Neural crest cell (in vitro differentiated cells): ENCODE measurements at regions not wholly inside any gene's neighbourhood (a gene's known extent, or its start where the extent isn't known, plus 50 kb on each side); places are given as distances from the start of the nearest gene placed in this dataset.

Source experiments
- DNase-seq: peaks from one replicate; pipeline ENCODE4 v3.0.0; 2021; ENCODE audit warnings: low read depth, mixed read lengths, low spot score
- H3K27ac Mint-ChIP-seq: one replicate; pipeline ENCODE4 v1.8.0; 2021; ENCODE audit warnings: mild to moderate bottlenecking, mixed read lengths; ENCODE audit not compliant: unreplicated experiment
- H3K27me3 Mint-ChIP-seq: 2 replicates; pipeline ENCODE4 v1.8.0; 2021; ENCODE audit warnings: low read depth, mild to moderate bottlenecking, mixed read lengths
- H3K36me3 Mint-ChIP-seq: 2 replicates; pipeline ENCODE4 v1.8.0; 2021; ENCODE audit warnings: low read depth, mild to moderate bottlenecking, mixed read lengths
- H3K4me1 Mint-ChIP-seq: 2 replicates; pipeline ENCODE4 v1.8.0; 2021; ENCODE audit warnings: mixed read lengths
- H3K4me3 Mint-ChIP-seq: one replicate; pipeline ENCODE4 v1.8.0; 2021; ENCODE audit warnings: mild to moderate bottlenecking, mixed read lengths
- H3K9me3 Mint-ChIP-seq: 2 replicates; pipeline ENCODE4 v1.8.0; 2021; ENCODE audit warnings: mixed read lengths
- TF ChIP-seq, protein P1 (sequence below): fragments of 200-600 bp; sonication (generic); conservative IDR thresholded peaks from 2 replicates; pipeline ENCODE4 v1.5.0; 2021; ENCODE audit warnings: antibody characterized with exemption, mild to moderate bottlenecking

DNA sequence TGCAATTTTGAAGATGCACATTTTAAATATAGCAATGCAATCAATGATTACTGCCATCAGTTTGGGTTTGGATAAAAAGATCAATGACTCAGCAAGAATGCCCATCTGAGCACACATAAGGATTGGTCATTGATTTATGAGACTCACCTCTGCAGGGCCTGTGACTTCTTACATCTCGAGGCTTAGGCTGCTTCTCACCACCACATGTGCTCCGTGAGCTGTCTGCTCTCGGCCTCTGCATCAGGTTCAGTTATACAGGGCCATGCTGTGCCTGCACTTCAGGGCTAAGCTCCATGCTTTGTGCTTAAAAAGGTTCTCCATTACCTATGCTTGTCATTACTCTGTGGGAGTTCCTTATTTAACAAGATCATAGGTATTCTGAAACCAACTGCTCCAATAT lies 887.5 kb downstream of the DIPK2A start:
- H3K4me3 Mint-ChIP-seq: no peak overlapping the region
- TF ChIP-seq, protein P1, sequence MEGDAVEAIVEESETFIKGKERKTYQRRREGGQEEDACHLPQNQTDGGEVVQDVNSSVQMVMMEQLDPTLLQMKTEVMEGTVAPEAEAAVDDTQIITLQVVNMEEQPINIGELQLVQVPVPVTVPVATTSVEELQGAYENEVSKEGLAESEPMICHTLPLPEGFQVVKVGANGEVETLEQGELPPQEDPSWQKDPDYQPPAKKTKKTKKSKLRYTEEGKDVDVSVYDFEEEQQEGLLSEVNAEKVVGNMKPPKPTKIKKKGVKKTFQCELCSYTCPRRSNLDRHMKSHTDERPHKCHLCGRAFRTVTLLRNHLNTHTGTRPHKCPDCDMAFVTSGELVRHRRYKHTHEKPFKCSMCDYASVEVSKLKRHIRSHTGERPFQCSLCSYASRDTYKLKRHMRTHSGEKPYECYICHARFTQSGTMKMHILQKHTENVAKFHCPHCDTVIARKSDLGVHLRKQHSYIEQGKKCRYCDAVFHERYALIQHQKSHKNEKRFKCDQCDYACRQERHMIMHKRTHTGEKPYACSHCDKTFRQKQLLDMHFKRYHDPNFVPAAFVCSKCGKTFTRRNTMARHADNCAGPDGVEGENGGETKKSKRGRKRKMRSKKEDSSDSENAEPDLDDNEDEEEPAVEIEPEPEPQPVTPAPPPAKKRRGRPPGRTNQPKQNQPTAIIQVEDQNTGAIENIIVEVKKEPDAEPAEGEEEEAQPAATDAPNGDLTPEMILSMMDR: no peak
- no peaks in the 10 kb centered on the region for H3K36me3 Mint-ChIP-seq
- H3K27ac Mint-ChIP-seq: peak overlapping the region; percentile 6
- DNase-seq: no peak
- H3K4me1 Mint-ChIP-seq: no peaks in the 10 kb centered on the region
- H3K9me3 Mint-ChIP-seq: no peaks in the 10 kb centered on the region
- H3K27me3 Mint-ChIP-seq: no peaks in the 10 kb centered on the region

DNA sequence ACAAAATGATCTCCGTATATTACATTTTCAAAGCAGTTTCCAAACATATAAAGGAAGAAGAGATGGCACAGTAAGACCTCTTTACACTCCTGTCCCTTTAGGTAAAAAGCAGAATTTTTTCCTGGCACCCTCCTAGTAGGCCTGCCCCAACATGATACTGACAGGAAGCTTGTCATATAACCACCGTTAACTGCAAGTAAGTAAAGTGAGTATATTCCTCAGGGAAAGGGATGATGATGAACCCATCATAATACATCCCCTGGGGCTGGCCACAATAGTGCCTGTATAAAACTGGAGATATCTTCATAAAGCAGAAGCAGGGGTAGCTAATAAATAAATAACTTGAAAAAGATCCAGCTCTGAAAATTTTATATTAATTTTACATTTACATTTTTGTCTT lies 893.0 kb downstream of the DIPK2A start:
- DNase-seq: no peak
- Mint-ChIP-seq H3K4me3 (no peak overlapping the region), H3K4me1 (no peaks in the 10 kb centered on the region), H3K27me3 (no peaks in the 10 kb centered on the region), H3K27ac (no peak overlapping the region), H3K9me3 (no peaks in the 10 kb centered on the region), H3K36me3 (no peaks in the 10 kb centered on the region)
- TF ChIP-seq, protein P1: no peak

DNA sequence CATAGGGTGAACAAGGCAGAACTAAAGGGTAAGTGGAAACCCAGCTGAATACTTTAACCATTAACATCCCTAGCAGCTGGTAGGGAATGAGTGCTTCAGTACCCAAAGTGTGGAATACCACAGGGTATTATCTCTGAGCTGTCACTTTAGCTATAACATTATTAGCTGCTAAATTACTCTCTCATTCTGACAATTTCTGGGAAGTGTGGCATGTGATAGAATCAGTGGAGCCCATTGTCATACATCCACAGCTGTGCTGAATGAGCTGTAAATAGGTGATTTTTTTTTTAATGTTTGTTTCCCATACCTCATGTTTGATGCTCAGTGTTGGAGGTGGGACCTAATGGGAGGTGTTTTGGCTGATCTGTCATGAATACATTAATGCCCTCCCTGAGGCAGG lies 894.3 kb downstream of the DIPK2A start:
- no peak for DNase-seq
- H3K4me3 Mint-ChIP-seq: no peak overlapping the region
- H3K9me3 Mint-ChIP-seq: no peaks in the 10 kb centered on the region
- H3K27me3 Mint-ChIP-seq: no peaks in the 10 kb centered on the region
- no peaks in the 10 kb centered on the region for H3K4me1 Mint-ChIP-seq
- no peaks in the 10 kb centered on the region for H3K36me3 Mint-ChIP-seq
- TF ChIP-seq, protein P1: no peak
- no peak overlapping the region for H3K27ac Mint-ChIP-seq

DNA sequence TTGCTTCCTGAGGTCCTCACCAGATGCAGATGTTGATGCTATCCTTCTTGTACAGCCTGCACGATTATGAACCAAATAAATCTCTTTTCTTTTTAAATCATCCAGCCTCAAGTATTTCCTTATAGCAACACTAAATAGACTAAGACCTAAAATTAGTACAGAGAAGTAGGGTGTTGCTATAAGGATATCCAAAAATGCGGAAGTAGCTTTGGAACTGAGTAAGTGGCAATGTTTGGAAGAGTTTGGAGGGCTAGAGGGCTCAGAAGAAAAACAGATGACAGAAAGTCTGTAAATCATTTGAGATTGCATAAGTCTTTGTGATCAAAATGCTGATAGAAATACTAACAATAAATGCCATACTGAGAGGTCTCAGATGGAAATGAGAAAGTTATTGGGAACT lies 894.9 kb downstream of the DIPK2A start:
- H3K4me1 Mint-ChIP-seq: no peaks in the 10 kb centered on the region
- no peaks in the 10 kb centered on the region for H3K9me3 Mint-ChIP-seq
- TF ChIP-seq, protein P1: no peak
- no peak overlapping the region for H3K27ac Mint-ChIP-seq
- DNase-seq: no peak
- no peaks in the 10 kb centered on the region for H3K36me3 Mint-ChIP-seq
- H3K27me3 Mint-ChIP-seq: no peaks in the 10 kb centered on the region
- no peak overlapping the region for H3K4me3 Mint-ChIP-seq

DNA sequence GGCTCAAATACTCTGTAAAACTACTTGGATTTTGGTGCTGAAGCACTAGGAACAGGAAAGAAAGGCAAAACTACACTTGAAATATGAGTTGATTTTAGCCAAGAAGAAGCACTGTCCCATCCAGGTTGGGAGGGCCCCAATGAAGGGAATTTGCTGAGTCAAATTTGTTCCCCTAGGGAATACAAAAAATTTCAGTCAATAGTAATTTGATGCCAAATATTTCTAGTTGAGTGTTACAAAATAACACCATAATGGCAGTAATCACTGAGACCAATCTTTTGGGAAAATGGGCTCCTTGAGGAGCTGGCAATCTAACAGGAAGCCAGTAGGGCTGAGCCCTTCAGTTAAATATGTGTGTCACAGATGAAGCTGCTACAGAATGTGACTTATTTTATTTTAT lies 896.9 kb downstream of the DIPK2A start:
- no peak for DNase-seq
- Mint-ChIP-seq H3K36me3 (no peaks in the 10 kb centered on the region), H3K4me3 (no peak overlapping the region), H3K27ac (no peak overlapping the region), H3K27me3 (no peaks in the 10 kb centered on the region), H3K4me1 (no peaks in the 10 kb centered on the region), H3K9me3 (no peaks in the 10 kb centered on the region)
- TF ChIP-seq, protein P1: no peak

DNA sequence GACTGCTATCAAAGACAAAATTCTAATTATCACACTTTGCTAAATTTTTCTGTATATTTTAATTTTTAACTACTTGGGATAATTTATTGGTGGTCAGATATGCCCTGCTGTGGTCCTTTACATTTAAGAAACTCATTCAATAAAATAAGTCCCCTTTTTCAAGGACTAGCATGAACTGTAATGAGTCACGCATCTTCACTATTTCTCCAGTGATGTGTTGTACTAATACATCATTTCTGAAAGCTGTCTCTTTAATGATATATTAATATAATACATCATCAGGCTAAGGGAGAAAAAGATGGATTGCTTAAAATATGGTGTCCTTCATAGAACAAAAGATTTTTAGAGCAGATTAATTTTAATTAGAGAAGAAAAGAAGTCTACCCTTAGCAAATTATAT lies 901.4 kb downstream of the DIPK2A start:
- Mint-ChIP-seq H3K27me3 (no peaks in the 10 kb centered on the region), H3K27ac (no peak overlapping the region), H3K4me1 (no peaks in the 10 kb centered on the region), H3K9me3 (peaks cover 2% of the 10 kb centered on the region), H3K4me3 (no peak overlapping the region), H3K36me3 (no peaks in the 10 kb centered on the region)
- TF ChIP-seq, protein P1: no peak
- DNase-seq: no peak
